ENCODE measurements at regions not wholly inside any gene's neighbourhood (a gene's known extent, or its start where the extent isn't known, plus 50 kb on each side); places are given as distances from the start of the nearest gene placed in this dataset.

- Histone ChIP-seq H3K36me3 (no peaks in the 10 kb centered on the region), H3K27me3 (no peaks in the 10 kb centered on the region), H3K9me3 (peaks cover 0 to under 1% (median 0%) of the 10 kb centered on the region in 4 donors), H3K4me1 (no peaks in the 10 kb centered on the region), H3K4me3 (no peak overlapping the region), H3K27ac (no peak overlapping the region)
- TF ChIP-seq CTCF (IDR thresholded peaks at IDR 0.05), result no peak
- no peak for TF ChIP-seq POLR2AphosphoS5 (IDR thresholded peaks at IDR 0.05)
- no peak for DNase-seq
- WGBS, 2 donors, result 87 to 88% methylated on average over 4 of the region's 4 CpGs
- intact Hi-C loops (cut with DNase I), result no loop called here
Measured at GRCh38 chr9:108680946-108681345, 174.8 kb downstream of the ACTL7B start.

GRCh38 chr9:108677776-108678175 lies 178.0 kb downstream of the ACTL7B start:
- WGBS, 2 donors, result 92 to 96% methylated on average over 6 of the region's 6 CpGs
- intact Hi-C loops (cut with DNase I), result no loop called here
- no peaks in the 10 kb centered on the region for H3K9me3 ChIP-seq
- H3K4me1 ChIP-seq, result no peaks in the 10 kb centered on the region
- H3K36me3 ChIP-seq, result no peaks in the 10 kb centered on the region
- H3K27ac ChIP-seq, result no peak overlapping the region
- H3K27me3 ChIP-seq, result no peaks in the 10 kb centered on the region
- no peak for DNase-seq
- TF ChIP-seq CTCF (IDR thresholded peaks at IDR 0.05) (no peak), EP300 (IDR thresholded peaks at IDR 0.05) (no peak), POLR2AphosphoS5 (IDR thresholded peaks at IDR 0.05) (no peak), POLR2A (IDR thresholded peaks at IDR 0.05) (no peak)
- H3K4me3 ChIP-seq, result no peak overlapping the region

- no peak overlapping the region for H3K27ac ChIP-seq
- TF ChIP-seq CTCF (IDR thresholded peaks at IDR 0.05) (no peak), POLR2AphosphoS5 (IDR thresholded peaks at IDR 0.05) (no peak), EP300 (IDR thresholded peaks at IDR 0.05) (no peak), POLR2A (IDR thresholded peaks at IDR 0.05) (no peak)
- no peaks in the 10 kb centered on the region for H3K36me3 ChIP-seq
- 77 to 83% methylated on average over 4 of the region's 4 CpGs for WGBS, 2 donors
- no peaks in the 10 kb centered on the region for H3K9me3 ChIP-seq
- no peak overlapping the region for H3K4me3 ChIP-seq
- intact Hi-C loops (cut with DNase I), result no loop called here
- no peak for DNase-seq
- no peaks in the 10 kb centered on the region for H3K4me1 ChIP-seq
- H3K27me3 ChIP-seq, result no peaks in the 10 kb centered on the region
Measured at GRCh38 chr9:108676355-108676754, 179.4 kb downstream of the ACTL7B start.

- intact Hi-C loops (cut with DNase I), result no loop called here
- no peak for DNase-seq
- H3K4me3 ChIP-seq, result no peak overlapping the region
- 92 to 94% methylated on average over 2 of the region's 2 CpGs for WGBS, 2 donors
- no peaks in the 10 kb centered on the region for H3K9me3 ChIP-seq
- TF ChIP-seq CTCF (IDR thresholded peaks at IDR 0.05) (no peak), POLR2A (IDR thresholded peaks at IDR 0.05) (no peak), POLR2AphosphoS5 (IDR thresholded peaks at IDR 0.05) (no peak), EP300 (IDR thresholded peaks at IDR 0.05) (no peak)
- H3K27ac ChIP-seq, result no peak overlapping the region
- no peaks in the 10 kb centered on the region for H3K36me3 ChIP-seq
- H3K4me1 ChIP-seq, result no peaks in the 10 kb centered on the region
- H3K27me3 ChIP-seq, result no peaks in the 10 kb centered on the region
Measured at GRCh38 chr9:108675708-108676107, 180.1 kb downstream of the ACTL7B start.

- WGBS, 2 donors, result 93% methylated on average over 6 of the region's 6 CpGs
- no peak overlapping the region for H3K27ac ChIP-seq
- no peaks in the 10 kb centered on the region for H3K9me3 ChIP-seq
- no peak for DNase-seq
- no peaks in the 10 kb centered on the region for H3K4me1 ChIP-seq
- no peaks in the 10 kb centered on the region for H3K27me3 ChIP-seq
- TF ChIP-seq POLR2AphosphoS5 (IDR thresholded peaks at IDR 0.05), result no peak
- no peak for TF ChIP-seq EP300 (IDR thresholded peaks at IDR 0.05)
- no peak for TF ChIP-seq POLR2A (IDR thresholded peaks at IDR 0.05)
- no peak for TF ChIP-seq CTCF (IDR thresholded peaks at IDR 0.05)
- no peak overlapping the region for H3K4me3 ChIP-seq
- no peaks in the 10 kb centered on the region for H3K36me3 ChIP-seq
- intact Hi-C loops (cut with DNase I), result no loop called here
Measured at GRCh38 chr9:108674766-108675530, 180.8 kb downstream of the ACTL7B start.
